Fibroblast of the conjunctiva (primary cell): ENCODE measurements at regions not wholly inside any gene's neighbourhood (a gene's known extent, or its start where the extent isn't known, plus 50 kb on each side); places are given as distances from the start of the nearest gene placed in this dataset.
A peak's percentile ranks its signal among the peaks of the same experiment; 100 is the strongest.

ENCODE experiments used
- DNase-seq: peaks from one replicate; pipeline ENCODE4 v3.0.0-alpha.2; 2010; ENCODE audit warnings: low read depth

- no peak for DNase-seq
Observed at GRCh38 chr21:21722731-21723130, 724.5 kb downstream of the NCAM2 start.

- no peak for DNase-seq
Observed at GRCh38 chr21:21730512-21730911, 732.3 kb downstream of the NCAM2 start.

- DNase-seq, result no peak
Observed at GRCh38 chr21:21731626-21732025, 733.4 kb downstream of the NCAM2 start.

GRCh38 chr21:21734088-21734487, 735.9 kb downstream of the NCAM2 start:
- no peak for DNase-seq

- DNase-seq, result no peak
Observed at GRCh38 chr21:21737186-21737585, 739.0 kb downstream of the NCAM2 start.

GRCh38 chr21:21740207-21740606, 742.0 kb downstream of the NCAM2 start:
- DNase-seq, result no peak

- no peak for DNase-seq
Observed at GRCh38 chr21:21750124-21750825, 752.1 kb downstream of the NCAM2 start.

GRCh38 chr21:21751286-21751685, 753.1 kb downstream of the NCAM2 start:
- no peak for DNase-seq

- no peak for DNase-seq
Observed at GRCh38 chr21:21762855-21763254, 764.6 kb downstream of the NCAM2 start.

- DNase-seq, result no peak
Observed at GRCh38 chr21:21764281-21764680, 766.1 kb downstream of the NCAM2 start.

GRCh38 chr21:21767276-21767675, 769.1 kb downstream of the NCAM2 start:
- DNase-seq, result no peak

GRCh38 chr21:21788591-21788990, 790.4 kb downstream of the NCAM2 start:
- DNase-seq, result peak; percentile 8

GRCh38 chr21:21801921-21802320, 803.7 kb downstream of the NCAM2 start:
- no peak for DNase-seq

- no peak for DNase-seq
Observed at GRCh38 chr21:21806711-21807597, 808.7 kb downstream of the NCAM2 start.

GRCh38 chr21:21807598-21807903, 809.3 kb downstream of the NCAM2 start:
- no peak for DNase-seq

GRCh38 chr21:21813289-21813688, 815.1 kb downstream of the NCAM2 start:
- DNase-seq, result no peak

GRCh38 chr21:21813934-21814333, 815.7 kb downstream of the NCAM2 start:
- no peak for DNase-seq

GRCh38 chr21:21816778-21817177, 818.6 kb downstream of the NCAM2 start:
- DNase-seq, result no peak

- DNase-seq, result no peak
Observed at GRCh38 chr21:21818898-21819297, 820.7 kb downstream of the NCAM2 start.

- no peak for DNase-seq
Observed at GRCh38 chr21:21828130-21828529, 829.9 kb downstream of the NCAM2 start.

- DNase-seq, result no peak
Observed at GRCh38 chr21:21831036-21831435, 832.8 kb downstream of the NCAM2 start.

- DNase-seq, result no peak
Observed at GRCh38 chr21:21845901-21846300, 847.7 kb downstream of the NCAM2 start.

- DNase-seq, result no peak
Observed at GRCh38 chr21:21851205-21851604, 853.0 kb downstream of the NCAM2 start.

GRCh38 chr21:21851657-21852056, 853.4 kb downstream of the NCAM2 start:
- no peak for DNase-seq
